GM21528 (cell line): ENCODE measurements at regions not wholly inside any gene's neighbourhood (a gene's known extent, or its start where the extent isn't known, plus 50 kb on each side); places are given as distances from the start of the nearest gene placed in this dataset.

Source experiments
- ATAC-seq: cut with Tn5 transposase; IDR thresholded peaks from one replicate; pipeline ENCODE4 v1.9.1; 2021; ENCODE audit warnings: mild to moderate bottlenecking, moderate library complexity; ENCODE audit not compliant: unreplicated experiment, low FRiP score

GRCh38 chr2:189364607-189365006 lies 76.7 kb upstream of the WDR75 start:
- ATAC-seq: no peak

- ATAC-seq: no peak
These were observed 74.9 kb upstream of the WDR75 start for GRCh38 chr2:189366349-189366748.

- ATAC-seq: no peak
These were observed 73.9 kb upstream of the WDR75 start for GRCh38 chr2:189367343-189367742.

GRCh38 chr2:189369566-189369965 lies 71.7 kb upstream of the WDR75 start:
- ATAC-seq: no peak

DNA sequence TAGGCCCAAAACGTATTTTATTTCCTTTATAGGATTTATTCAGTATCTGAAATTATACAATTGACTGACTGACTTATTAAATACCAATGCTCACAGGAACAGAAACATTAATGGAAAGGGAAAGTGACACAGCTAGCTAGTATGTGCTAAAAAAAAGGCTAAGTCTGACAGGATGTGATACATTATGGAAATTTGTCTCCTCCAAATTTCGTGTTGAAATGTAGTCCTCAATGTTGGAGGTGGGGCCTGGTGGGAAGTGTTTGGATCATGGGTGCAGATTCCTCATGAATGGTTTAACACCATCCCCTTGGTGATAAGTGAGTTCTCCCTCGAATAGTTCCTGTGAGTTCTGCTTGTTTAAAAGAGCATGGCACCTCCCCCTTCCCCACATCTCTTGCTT lies 70.6 kb upstream of the WDR75 start:
- no peak for ATAC-seq

GRCh38 chr2:189372688-189373257 lies 68.5 kb upstream of the WDR75 start:
- no peak for ATAC-seq

GRCh38 chr2:189374481-189374880 lies 66.8 kb upstream of the WDR75 start:
- no peak for ATAC-seq

GRCh38 chr2:189375842-189376241 lies 65.4 kb upstream of the WDR75 start:
- ATAC-seq: no peak

DNA sequence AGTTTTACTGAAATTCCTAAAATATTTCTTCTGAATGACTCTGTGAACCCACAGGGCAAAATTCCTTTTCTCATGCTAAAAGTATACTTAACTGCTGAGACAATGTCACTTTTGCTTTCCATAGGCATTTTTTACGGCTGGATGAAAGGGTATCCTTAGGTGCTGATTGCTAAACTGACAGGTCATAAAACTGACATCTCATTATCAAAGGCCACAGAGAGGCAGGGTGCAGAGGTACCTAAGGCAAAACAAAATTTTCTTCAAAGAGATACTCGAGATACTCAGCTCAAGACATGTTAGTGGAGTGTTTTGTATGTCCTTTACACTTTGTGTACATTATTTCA lies 62.0 kb upstream of the WDR75 start:
- ATAC-seq: no peak

GRCh38 chr2:189379731-189380261 lies 61.5 kb upstream of the WDR75 start:
- ATAC-seq: no peak

DNA sequence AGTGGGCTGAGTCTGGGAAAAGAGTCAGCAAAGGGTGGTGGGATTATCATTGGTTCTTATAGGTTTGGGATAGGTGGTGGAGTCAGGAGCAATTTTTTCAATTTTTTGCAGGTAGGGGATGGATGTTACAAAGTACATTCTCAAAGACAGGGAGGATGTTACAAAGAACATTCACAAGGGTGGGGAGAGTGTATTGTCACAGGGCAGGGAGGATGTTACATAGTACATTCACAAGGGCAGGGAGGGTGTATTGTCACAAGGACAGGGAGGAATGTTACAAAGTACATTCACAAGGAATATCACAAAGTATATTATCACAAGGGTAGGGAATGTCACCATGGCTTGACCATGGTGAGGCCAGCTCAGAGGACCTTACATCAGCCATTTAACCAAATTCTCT lies 58.6 kb upstream of the WDR75 start:
- ATAC-seq: no peak

GRCh38 chr2:189386741-189387140 lies 54.5 kb upstream of the WDR75 start:
- no peak for ATAC-seq

GRCh38 chr2:189391201-189391600 lies 50.1 kb upstream of the WDR75 start:
- ATAC-seq: no peak
